Panc1 (cell line): ENCODE measurements at regions not wholly inside any gene's neighbourhood (a gene's known extent, or its start where the extent isn't known, plus 50 kb on each side); places are given as distances from the start of the nearest gene placed in this dataset.

Experiments used
- ATAC-seq: fragments of 200-7000 bp; cut with Tn5 transposase; 2 replicates; pipeline ENCODE4 v1.9.1; 2020; ENCODE audit warnings: mild to moderate bottlenecking, moderate library complexity
- BruUV-seq: library from RNA; stranded (reverse); fragments of 400-500 nt; replicated peaks from 2 replicates; lab custom pipeline; 2021; lab: Mats Ljungman, UMichigan
- CTCF ChIA-PET: fragments of 300-600 bp; sonication (Branson Sonifier 250); formaldehyde crosslinking; loops from one replicate; lab custom pipeline; 2022; ENCODE audit warnings: antibody characterized with exemption; lab: Charles Lee
- POLR2A ChIA-PET: fragments of 300-600 bp; sonication (Branson Sonifier 250); formaldehyde crosslinking; loops from one replicate; lab custom pipeline; 2022; ENCODE audit warnings: antibody characterized with exemption; lab: Charles Lee
- DNase-seq: peaks from one replicate; pipeline ENCODE4 v3.0.0-alpha.2; 2010; ENCODE audit warnings: low read depth, low spot score
- H3K27ac ChIP-seq: 2 replicates; pipeline ENCODE4 v1.5.1; 2011; ENCODE audit warnings: mild to moderate bottlenecking, low read length, inconsistent platforms
- H3K27me3 ChIP-seq: fragments of 200-500 bp; sonication (Bioruptor generic); 2 replicates; pipeline ENCODE4 v1.6.0; 2014; ENCODE audit warnings: low read length, inconsistent platforms; ENCODE audit not compliant: control insufficient read depth, insufficient read depth
- H3K36me3 ChIP-seq: fragments of 200-500 bp; sonication (Bioruptor generic); 2 replicates; pipeline ENCODE4 v1.5.1; 2014; ENCODE audit warnings: inconsistent platforms, mild to moderate bottlenecking, low read length, moderate library complexity; ENCODE audit not compliant: control insufficient read depth, insufficient read depth
- H3K4me1 ChIP-seq: 2 replicates; pipeline ENCODE4 v1.5.1; 2011; ENCODE audit warnings: inconsistent platforms, mild to moderate bottlenecking, low read length, moderate library complexity; ENCODE audit not compliant: control insufficient read depth, insufficient read depth
- H3K4me3 ChIP-seq, 2 experiments: 2 replicates each; pipeline ENCODE4 v1.5.1; 2011 to 2012; ENCODE audit warnings: low read depth in 2 of 2, low read length in 2 of 2, mild to moderate bottlenecking in 2 of 2, inconsistent platforms in 1 of 2, moderate library complexity in 1 of 2
- H3K9me3 ChIP-seq: fragments of 200-500 bp; sonication (Bioruptor generic); 2 replicates; pipeline ENCODE4 v1.5.1; 2014; ENCODE audit warnings: low read depth, mild to moderate bottlenecking, inconsistent platforms, low read length, moderate library complexity; ENCODE audit not compliant: control insufficient read depth, insufficient read depth
- POLR2AphosphoS5 ChIP-seq: IDR thresholded peaks from 2 replicates; pipeline ENCODE4 v1.6.1; 2012; ENCODE audit warnings: mild to moderate bottlenecking, low read depth, low read length, moderate library complexity
- REST ChIP-seq, 2 experiments: IDR thresholded peaks; 2 replicates each; pipeline ENCODE4 v1.6.1; 2011 to 2012; ENCODE audit warnings: low read depth in 2 of 2, control low read depth in 1 of 2, low read length in 1 of 2, mild to moderate bottlenecking in 1 of 2, moderate library complexity in 1 of 2; ENCODE audit not compliant: insufficient read depth in 1 of 2
- SIN3A ChIP-seq: IDR thresholded peaks from 2 replicates; pipeline ENCODE4 v1.6.1; 2012; ENCODE audit warnings: low read depth, mild to moderate bottlenecking, low read length, moderate library complexity, borderline replicate concordance; ENCODE audit not compliant: insufficient read depth
- TCF7L2 ChIP-seq: IDR thresholded peaks from 2 replicates; pipeline ENCODE4 v1.6.1; 2011; ENCODE audit warnings: mild to moderate bottlenecking, low read depth, low read length, inconsistent platforms
- in situ Hi-C: cut with HindIII; loops from 2 replicates; pipeline ENCODE4 v1.10.0; 2016; ENCODE audit warnings: low sequenced_read_pairs, low pct_unique_long_range_greater_than_20kb
- intact Hi-C: fragments of 100-400 bp; cut with micrococcal nuclease; formaldehyde crosslinking; loops from one replicate; pipeline ENCODE4 v1.10.0; 2022; ENCODE audit not compliant: unreplicated experiment
- TF ChIP-seq, protein P1 (sequence below): fragments of 450-650 bp; IDR thresholded peaks from 2 replicates; pipeline ENCODE4 v1.5.1; 2017; ENCODE audit warnings: mild to moderate bottlenecking

DNA sequence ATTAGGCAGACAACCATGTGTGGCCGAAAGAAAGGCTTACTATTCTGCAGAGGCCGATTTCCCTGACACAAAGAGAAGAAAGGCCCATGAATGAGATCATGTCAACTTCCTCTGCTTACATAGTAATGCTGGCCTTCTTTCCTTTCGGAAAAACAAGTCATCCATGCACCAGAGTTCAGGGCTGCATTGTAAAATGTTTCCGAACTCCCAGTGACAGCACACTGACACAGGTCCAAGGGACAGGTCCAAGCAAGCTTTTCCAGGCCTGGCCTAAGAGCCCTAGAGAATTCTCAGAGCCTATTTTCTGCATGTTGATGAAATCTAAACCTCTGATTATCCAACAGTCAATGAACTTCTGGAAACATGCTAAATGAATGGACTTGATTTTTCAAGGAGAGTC is 140.9 kb downstream of the ZNF608 start:
- CTCF ChIA-PET, result no interaction called here

GRCh38 chr5:124604419-124604818 is 142.0 kb downstream of the ZNF608 start:
- Histone ChIP-seq H3K27me3 (no peaks in the 10 kb centered on the region), H3K4me3 (no peak overlapping the region), H3K27ac (peak overlapping the region; percentile 82), H3K36me3 (no peaks in the 10 kb centered on the region), H3K4me1 (peaks cover 27% of the 10 kb centered on the region), H3K9me3 (no peaks in the 10 kb centered on the region)
- BruUV-seq, result no TSS peak
- DNase-seq (no peak), ATAC-seq (no peak)
- POLR2A ChIA-PET, result interaction anchor here (0.8 kb wide), 1 partner anchor 81 kb away, joined by 6 read pairs; no protein-coding TSS in a partner anchor
- CTCF ChIA-PET, result no interaction called here
- in situ Hi-C loops, result no loop called here
- TF ChIP-seq TCF7L2 (no peak), POLR2AphosphoS5 (no peak), REST (IDR thresholded peaks at IDR 0.05; ENCODE audit: insufficient read depth in 1 of 2, low read depth in 2 of 2, low read length in 1 of 2) (no peak), SIN3A (no peak)
- TF ChIP-seq, protein P1, sequence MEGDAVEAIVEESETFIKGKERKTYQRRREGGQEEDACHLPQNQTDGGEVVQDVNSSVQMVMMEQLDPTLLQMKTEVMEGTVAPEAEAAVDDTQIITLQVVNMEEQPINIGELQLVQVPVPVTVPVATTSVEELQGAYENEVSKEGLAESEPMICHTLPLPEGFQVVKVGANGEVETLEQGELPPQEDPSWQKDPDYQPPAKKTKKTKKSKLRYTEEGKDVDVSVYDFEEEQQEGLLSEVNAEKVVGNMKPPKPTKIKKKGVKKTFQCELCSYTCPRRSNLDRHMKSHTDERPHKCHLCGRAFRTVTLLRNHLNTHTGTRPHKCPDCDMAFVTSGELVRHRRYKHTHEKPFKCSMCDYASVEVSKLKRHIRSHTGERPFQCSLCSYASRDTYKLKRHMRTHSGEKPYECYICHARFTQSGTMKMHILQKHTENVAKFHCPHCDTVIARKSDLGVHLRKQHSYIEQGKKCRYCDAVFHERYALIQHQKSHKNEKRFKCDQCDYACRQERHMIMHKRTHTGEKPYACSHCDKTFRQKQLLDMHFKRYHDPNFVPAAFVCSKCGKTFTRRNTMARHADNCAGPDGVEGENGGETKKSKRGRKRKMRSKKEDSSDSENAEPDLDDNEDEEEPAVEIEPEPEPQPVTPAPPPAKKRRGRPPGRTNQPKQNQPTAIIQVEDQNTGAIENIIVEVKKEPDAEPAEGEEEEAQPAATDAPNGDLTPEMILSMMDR, result no peak
- intact Hi-C loops, result no loop called here

More for the DNA sequence above, 140.9 kb downstream of the ZNF608 start:
- DNase-seq (no peak), ATAC-seq (0 out of 2 replicates have a peak, but pooled peaks have one; percentile 45)
- no peak overlapping the region for H3K4me3 ChIP-seq
- no peaks in the 10 kb centered on the region for H3K36me3 ChIP-seq
- POLR2A ChIA-PET, result no interaction called here
- H3K27ac ChIP-seq, result peak overlapping the region; percentile 80
- BruUV-seq, result no TSS peak
- H3K4me1 ChIP-seq, result peaks cover 15% of the 10 kb centered on the region
- intact Hi-C loops, result no loop called here
- no peaks in the 10 kb centered on the region for H3K9me3 ChIP-seq
- in situ Hi-C loops, result no loop called here
- TF ChIP-seq, protein P1, result no peak
- no peak for TF ChIP-seq REST (IDR thresholded peaks at IDR 0.05; ENCODE audit: insufficient read depth in 1 of 2, low read depth in 2 of 2, low read length in 1 of 2)
- no peak for TF ChIP-seq SIN3A
- no peak for TF ChIP-seq POLR2AphosphoS5
- TF ChIP-seq TCF7L2, result no peak
- H3K27me3 ChIP-seq, result no peaks in the 10 kb centered on the region
